ENCODE measurements at regions not wholly inside any gene's neighbourhood (a gene's known extent, or its start where the extent isn't known, plus 50 kb on each side); places are given as distances from the start of the nearest gene placed in this dataset.

DNA sequence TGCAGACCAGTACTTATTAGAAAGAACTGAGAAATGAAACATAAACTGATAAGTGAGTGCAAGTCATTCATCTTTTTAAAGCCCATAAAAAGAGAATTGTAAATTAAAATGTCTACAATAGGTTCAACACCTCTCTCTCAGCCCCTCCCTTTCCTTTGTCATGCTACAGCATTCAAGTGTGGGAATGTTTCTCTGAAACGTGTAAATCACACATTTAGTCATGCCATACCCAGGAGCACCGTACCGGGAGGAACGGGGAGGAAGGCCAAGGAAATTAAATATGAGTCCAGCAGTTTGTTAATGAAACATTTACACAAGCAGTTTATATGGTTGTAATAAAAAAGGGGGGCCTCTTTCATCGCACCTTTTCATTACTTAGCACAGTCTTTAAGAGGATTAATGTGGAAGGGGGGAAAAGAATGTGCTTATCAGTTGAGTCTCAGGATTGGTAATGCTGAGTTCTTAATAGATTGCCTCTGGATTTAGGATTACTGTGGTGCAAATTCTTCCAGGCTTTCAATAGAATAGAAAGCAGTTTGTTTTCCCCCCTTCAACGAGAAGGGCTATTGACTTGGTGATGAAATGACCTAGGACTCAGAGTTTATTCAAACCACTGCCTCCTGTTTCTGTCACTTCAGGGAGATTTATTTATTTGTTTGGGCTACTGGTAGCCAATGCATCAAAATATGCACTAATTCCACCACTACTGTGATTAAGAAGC lies 176.0 kb upstream of the ZNF608 start:
- DNase-seq (ENCODE audit: low spot score) = no peak

DNA sequence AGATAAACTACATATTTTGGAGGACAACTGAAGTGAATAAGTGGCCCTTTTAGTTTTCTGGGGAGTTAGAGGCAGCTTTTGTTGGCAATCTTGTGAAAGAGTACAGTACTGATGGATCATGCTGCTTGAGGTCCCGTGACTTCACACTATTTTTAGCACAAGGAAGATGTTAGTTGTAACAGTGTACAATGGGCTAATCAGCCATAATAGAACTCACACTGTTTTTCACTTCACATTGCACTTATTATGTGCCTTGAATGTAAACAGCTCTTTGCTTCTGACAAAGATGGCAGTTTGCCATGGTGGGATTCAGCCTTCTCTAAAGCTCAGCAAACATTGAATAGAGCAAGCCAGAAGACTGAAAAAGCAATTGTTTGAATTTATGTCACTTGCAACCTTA lies 176.7 kb upstream of the ZNF608 start:
- no peak for DNase-seq (ENCODE audit: low spot score)

- no peak for DNase-seq (ENCODE audit: low spot score)
Measured at GRCh38 chr5:124924729-124925128, 178.3 kb upstream of the ZNF608 start.

- DNase-seq (ENCODE audit: low spot score) = no peak
Measured at GRCh38 chr5:124927735-124928134, 181.3 kb upstream of the ZNF608 start.

GRCh38 chr5:124929000-124929399 lies 182.6 kb upstream of the ZNF608 start:
- DNase-seq (ENCODE audit: low spot score) = no peak

DNA sequence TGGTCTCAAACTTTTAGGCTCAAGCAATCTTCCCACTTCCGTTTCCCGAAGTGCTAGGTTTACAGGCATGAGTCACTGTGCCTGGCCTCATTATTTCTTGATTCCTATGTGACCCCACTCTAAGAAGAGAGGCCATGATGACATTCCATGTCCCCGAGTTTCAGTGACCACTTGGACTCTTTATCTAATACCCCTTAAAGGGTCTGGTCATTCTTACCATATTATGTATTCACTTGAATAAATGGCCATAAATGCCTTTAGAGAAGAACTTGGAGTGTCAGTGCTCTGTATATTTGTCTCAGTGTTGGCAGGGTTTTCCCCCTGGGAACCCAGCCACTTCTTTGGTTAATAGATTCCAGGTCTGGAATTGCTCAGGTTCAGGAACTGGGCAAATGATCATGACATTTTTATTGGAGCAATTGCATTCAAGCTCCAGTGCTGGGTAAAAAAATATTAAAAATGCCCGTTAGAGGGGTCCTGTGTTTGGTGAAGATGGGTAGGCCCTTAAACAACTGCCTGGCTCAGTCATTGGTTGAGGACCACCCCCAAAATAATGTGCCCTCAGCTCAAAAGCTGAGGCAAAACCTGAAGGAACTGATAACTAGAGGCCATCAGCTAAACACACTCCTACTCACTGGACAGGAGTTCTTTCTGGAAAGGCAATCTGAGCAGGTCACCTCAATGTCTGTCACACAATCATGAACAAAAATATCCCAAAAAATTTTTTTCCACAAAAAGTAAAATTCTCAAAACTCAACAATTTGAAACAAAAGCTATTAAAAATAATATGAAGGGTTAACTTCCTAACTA lies 186.6 kb upstream of the ZNF608 start:
- no peak for DNase-seq (ENCODE audit: low spot score)

- no peak for DNase-seq (ENCODE audit: low spot score)
Measured at GRCh38 chr5:124935065-124935464, 188.6 kb upstream of the ZNF608 start.

GRCh38 chr5:124936626-124936933 lies 190.1 kb upstream of the ZNF608 start:
- no peak for DNase-seq (ENCODE audit: low spot score)

- DNase-seq (ENCODE audit: low spot score) = no peak
Measured at GRCh38 chr5:124941051-124942049, 194.9 kb upstream of the ZNF608 start.

- no peak for DNase-seq (ENCODE audit: low spot score)
Measured at GRCh38 chr5:124948062-124948753, 201.8 kb upstream of the ZNF608 start.

DNA sequence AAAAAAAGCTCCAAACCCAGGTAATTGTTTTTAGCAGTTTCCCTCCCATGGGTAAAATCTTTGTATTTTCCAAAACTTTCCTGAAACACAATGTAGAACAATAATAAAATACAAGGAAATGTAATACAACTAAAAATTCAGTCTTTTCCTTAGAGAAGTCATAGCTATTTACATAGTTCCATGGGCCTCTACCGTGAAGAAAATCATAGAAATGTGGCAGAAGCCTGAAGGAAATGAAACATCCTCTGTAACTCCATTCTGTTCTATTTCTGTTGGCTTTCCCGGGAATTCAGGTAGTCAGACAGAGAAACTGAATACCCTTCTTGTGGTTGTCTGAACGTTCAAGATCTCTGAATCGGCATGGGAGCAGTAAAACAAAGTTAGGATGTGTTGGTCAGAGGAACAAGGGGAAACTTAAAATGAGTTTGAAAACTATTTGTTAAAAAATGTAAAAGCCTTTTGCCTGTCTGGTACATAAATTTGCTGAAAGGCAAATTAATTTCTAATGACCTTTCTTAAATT lies 202.4 kb upstream of the ZNF608 start:
- no peak for DNase-seq (ENCODE audit: low spot score)

DNA sequence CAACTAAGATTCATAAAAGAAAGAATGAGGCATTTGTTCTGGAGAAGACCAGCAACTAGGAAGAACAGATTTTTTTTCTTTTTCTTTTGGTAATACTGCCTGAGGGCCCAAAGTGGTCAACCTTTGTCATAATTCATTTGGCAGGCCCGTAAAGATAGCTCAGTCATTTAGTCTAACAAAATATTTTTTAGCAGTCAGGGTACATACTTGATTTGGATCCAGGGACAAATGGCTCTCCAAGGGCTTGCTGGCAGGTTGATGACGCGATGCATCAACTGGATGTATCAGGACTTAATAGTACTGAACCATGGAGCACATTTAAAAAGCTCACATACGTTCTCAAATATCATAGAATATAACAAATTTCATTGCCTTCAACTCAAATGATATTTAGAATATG lies 203.4 kb upstream of the ZNF608 start:
- DNase-seq (ENCODE audit: low spot score) = no peak

DNA sequence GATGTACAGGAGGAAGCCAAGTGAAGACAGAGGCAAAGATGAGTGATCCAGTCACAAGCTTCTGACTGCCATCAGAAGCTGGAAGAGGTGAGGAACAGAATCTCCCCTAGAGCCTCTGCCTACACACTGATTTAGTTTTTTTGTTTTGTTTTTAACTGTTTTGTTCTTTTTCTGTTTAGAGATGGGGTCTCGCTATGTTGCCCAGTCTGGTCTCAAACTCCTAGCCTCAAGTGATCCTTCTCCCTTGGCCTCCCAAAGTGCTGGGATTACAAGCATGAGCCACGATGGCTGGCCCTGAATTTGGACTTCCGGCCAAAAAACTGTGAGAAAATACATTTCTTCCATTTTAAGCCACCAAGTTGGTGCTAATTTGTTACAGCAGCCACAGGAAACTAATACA lies 204.7 kb upstream of the ZNF608 start:
- DNase-seq (ENCODE audit: low spot score) = no peak

DNA sequence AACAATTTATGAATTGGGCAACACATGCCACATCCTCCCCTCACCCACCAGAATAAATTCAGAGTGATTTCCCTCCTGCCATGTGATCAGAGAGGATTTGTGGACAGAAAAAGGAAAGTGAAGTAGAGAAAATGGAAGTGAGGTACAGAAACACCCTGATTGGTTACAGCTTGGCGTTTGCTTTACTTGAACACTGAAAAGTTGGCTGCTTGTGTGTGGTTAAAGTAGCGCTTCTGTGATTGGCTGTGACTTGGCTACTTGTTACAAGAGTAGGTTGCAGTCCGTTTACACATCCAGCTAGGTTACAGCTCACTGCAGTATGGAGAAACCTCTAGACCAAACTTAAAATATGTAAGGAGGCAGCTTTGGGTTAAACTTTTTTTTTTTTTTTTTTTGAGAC lies 205.2 kb upstream of the ZNF608 start:
- no peak for DNase-seq (ENCODE audit: low spot score)

DNA sequence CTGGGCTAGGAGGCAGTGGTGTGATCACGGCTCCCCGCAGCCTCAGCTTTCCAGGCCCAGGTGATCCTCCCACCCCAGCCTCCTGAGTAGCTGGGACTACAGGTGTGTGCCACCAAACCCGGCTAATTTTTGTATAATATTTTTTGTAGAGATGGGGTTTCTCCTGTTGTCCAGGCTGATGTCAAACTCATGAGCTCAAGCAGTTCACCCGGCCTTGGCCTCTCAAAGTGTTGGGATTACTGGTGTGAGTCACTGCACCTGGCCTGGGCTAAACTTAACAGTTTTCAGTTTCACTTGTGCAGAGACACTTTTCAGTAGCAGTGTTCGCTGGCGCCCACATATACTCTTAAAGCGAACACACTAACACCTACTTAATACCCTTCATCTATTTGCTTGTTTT lies 205.6 kb upstream of the ZNF608 start:
- DNase-seq (ENCODE audit: low spot score) = no peak

DNA sequence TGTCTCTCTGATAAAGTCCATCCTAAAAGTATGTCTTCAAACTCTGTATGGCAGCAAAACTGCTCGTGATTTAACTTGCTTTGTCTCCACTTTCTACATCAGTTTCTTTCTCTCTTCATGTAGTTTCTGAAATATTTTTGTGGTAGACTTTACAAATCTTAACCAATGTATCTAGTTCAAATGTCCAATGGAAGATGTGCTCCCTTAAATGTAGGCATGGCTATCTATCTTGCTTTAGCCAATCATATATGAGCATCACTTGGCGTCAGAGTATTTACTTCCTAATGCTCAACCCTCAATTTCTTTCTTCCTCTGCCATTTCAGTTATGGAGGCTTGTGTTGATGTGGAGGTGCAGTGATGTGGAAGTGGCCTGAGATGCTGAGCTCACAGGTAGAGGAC lies 206.1 kb upstream of the ZNF608 start:
- DNase-seq (ENCODE audit: low spot score) = no peak

DNA sequence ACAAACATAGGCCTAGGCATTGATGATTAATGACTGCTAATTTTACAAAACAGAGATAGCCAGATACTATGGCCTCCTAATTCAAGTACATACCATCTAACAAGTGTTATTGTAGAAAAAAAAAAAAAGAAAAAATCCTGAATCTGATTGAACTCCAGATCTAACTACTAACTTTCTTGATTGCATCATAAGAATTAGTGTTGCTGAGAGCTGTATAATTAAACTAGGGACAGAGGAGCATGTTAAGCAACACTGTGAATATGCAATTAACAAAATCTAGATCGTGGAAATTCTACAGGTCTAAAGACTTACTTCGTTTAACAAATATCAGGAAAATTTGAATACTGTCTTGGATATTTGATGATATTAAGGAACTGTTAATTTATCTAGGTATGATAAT lies 208.3 kb upstream of the ZNF608 start:
- no peak for DNase-seq (ENCODE audit: low spot score)

GRCh38 chr5:124956471-124957029 lies 210.1 kb upstream of the ZNF608 start:
- DNase-seq (ENCODE audit: low spot score) = no peak

GRCh38 chr5:124957063-124957462 lies 210.6 kb upstream of the ZNF608 start:
- DNase-seq (ENCODE audit: low spot score) = no peak

GRCh38 chr5:124960266-124960665 lies 213.8 kb upstream of the ZNF608 start:
- DNase-seq (ENCODE audit: low spot score) = no peak

DNA sequence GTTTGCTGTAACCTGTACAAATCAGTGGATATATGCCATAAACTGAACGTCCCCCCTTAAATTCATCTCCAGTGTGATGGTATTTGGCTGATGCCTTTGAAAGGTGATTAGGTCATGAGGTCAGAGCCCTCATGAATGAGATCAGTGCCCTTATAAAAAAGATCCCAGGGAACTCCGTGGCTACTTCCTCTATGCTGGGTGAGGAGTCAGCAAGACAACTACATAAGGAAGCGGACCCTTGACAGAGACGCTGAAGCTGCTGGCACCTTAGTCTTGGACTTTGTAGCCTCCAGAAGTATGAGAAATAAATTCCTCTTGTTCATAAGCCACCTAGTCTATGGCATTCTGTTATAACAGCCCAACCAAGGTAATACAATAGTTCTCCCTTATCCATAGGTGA lies 215.1 kb upstream of the ZNF608 start:
- DNase-seq (ENCODE audit: low spot score) = no peak

All from GM03348 (cell line).